H1 (cell line): ENCODE measurements at regions not wholly inside any gene's neighbourhood (a gene's known extent, or its start where the extent isn't known, plus 50 kb on each side); places are given as distances from the start of the nearest gene placed in this dataset.

Experiments
- CTCF ChIA-PET: fragments of 300-600 bp; sonication (Branson Sonifier 250); formaldehyde crosslinking; loops from one replicate; lab custom pipeline; 2021; ENCODE audit not compliant: partially characterized antibody; lab: Charles Lee
- POLR2A ChIA-PET: fragments of 300-600 bp; sonication (Branson Sonifier 250); formaldehyde crosslinking; loops from one replicate; lab custom pipeline; 2021; ENCODE audit warnings: inconsistent platforms; ENCODE audit not compliant: partially characterized antibody; lab: Charles Lee
- DNase-seq, 2 experiments: peaks; one replicate each; pipeline versions ENCODE4 v3.0.0 to v3.0.0-alpha.2; 2010 to 2022; ENCODE audit warnings: low spot score in 2 of 2, low read depth in 1 of 2, mixed read lengths in 1 of 2
- FAIRE-seq: peaks from 2 replicates; lab custom pipeline; 2011; peaks lifted over from hg19 to GRCh38; lab: Jason Lieb, UNC
- H2AFZ ChIP-seq: 2 replicates; pipeline ENCODE4 v1.8.1; 2012; ENCODE audit warnings: low read length, inconsistent platforms
- H2AK5ac ChIP-seq: 2 replicates; pipeline ENCODE4 v1.6.1; 2013; ENCODE audit warnings: low read depth, low read length
- H2BK120ac ChIP-seq: replicated peaks from 2 replicates; pipeline ENCODE3; 2013; ENCODE audit warnings: low read depth, low read length, inconsistent platforms
- H2BK12ac ChIP-seq: 2 replicates; pipeline ENCODE4 v1.6.1; 2013; ENCODE audit warnings: low read depth, low read length
- H2BK15ac ChIP-seq: 2 replicates; pipeline ENCODE4 v1.6.1; 2013; ENCODE audit warnings: low read length
- H2BK20ac ChIP-seq: 2 replicates; pipeline ENCODE4 v1.6.1; 2013; ENCODE audit warnings: low read length
- H2BK5ac ChIP-seq: 2 replicates; pipeline ENCODE4 v1.6.1; 2013; ENCODE audit warnings: low read depth, low read length
- H3K14ac ChIP-seq: 2 replicates; pipeline ENCODE4 v1.6.1; 2013; ENCODE audit warnings: inconsistent platforms; ENCODE audit not compliant: insufficient read length
- H3K18ac ChIP-seq: 2 replicates; pipeline ENCODE4 v1.6.1; 2013; ENCODE audit warnings: low read length; ENCODE audit errors: extremely low read depth
- H3K23ac ChIP-seq: 2 replicates; pipeline ENCODE4 v1.6.1; 2013; ENCODE audit warnings: inconsistent platforms; ENCODE audit not compliant: insufficient read length
- H3K23me2 ChIP-seq: 2 replicates; pipeline ENCODE4 v1.6.1; 2013; ENCODE audit warnings: low read depth, low read length
- H3K27ac ChIP-seq: 2 replicates; pipeline ENCODE4 v1.6.1; 2011; ENCODE audit warnings: low read depth, low read length, inconsistent platforms
- H3K27me3 ChIP-seq, 4 experiments: replicated peaks in 1 of 4; 1 replicate in 1 of 4; 2 replicates in 3 of 4; pipeline versions ENCODE4 v1.6.1 to v1.8.1; 2011 to 2013; ENCODE audit warnings: low read length in 3 of 4, mild to moderate bottlenecking in 3 of 4, inconsistent platforms in 2 of 4, mixed read lengths in 2 of 4, moderate library complexity in 1 of 4; ENCODE audit not compliant: control insufficient read depth in 3 of 4, insufficient read depth in 3 of 4; ENCODE audit errors: extremely low read depth in 1 of 4
- H3K36me3 ChIP-seq, 4 experiments: 2 replicates each; pipeline versions ENCODE4 v1.6.1 to v1.8.1; 2011 to 2013; ENCODE audit warnings: mild to moderate bottlenecking in 4 of 4, low read length in 3 of 4, moderate library complexity in 2 of 4, control low read depth in 1 of 4, inconsistent platforms in 1 of 4; ENCODE audit not compliant: insufficient read depth in 4 of 4, control insufficient read depth in 2 of 4
- H3K4ac ChIP-seq: replicated peaks from 2 replicates; pipeline ENCODE3; 2013; ENCODE audit warnings: low read length, low read depth, mixed read lengths, inconsistent platforms; ENCODE audit not compliant: insufficient read length
- H3K4me1 ChIP-seq, 4 experiments: replicated peaks in 1 of 4; 1 replicate in 1 of 4; 2 replicates in 3 of 4; pipeline versions ENCODE4 v1.6.1 to v1.8.1; 2011 to 2013; ENCODE audit warnings: low read length in 3 of 4, inconsistent platforms in 2 of 4, mixed read lengths in 1 of 4; ENCODE audit not compliant: insufficient read depth in 4 of 4, control insufficient read depth in 3 of 4
- H3K4me2 ChIP-seq, 2 experiments: 2 replicates each; pipeline versions ENCODE4 v1.6.1 to v1.8.1; 2011 to 2013; ENCODE audit warnings: low read depth in 2 of 2, low read length in 2 of 2, control low read depth in 1 of 2, inconsistent platforms in 1 of 2, mild to moderate bottlenecking in 1 of 2; ENCODE audit not compliant: insufficient read depth in 1 of 2
- H3K4me3 ChIP-seq, 4 experiments: fragments of 200-600, 300-600 bp in 1 of 4; sonication (generic), shearing (Covaris generic), sonication (Bioruptor Twin) in 1 of 4; 2 replicates each; pipeline versions ENCODE4 v1.5.1 to v1.8.1; 2011 to 2016; ENCODE audit warnings: low read length in 4 of 4, low read depth in 3 of 4, control low read depth in 2 of 4, inconsistent platforms in 2 of 4, mild to moderate bottlenecking in 2 of 4, mixed read lengths in 1 of 4, moderate library complexity in 1 of 4; ENCODE audit not compliant: insufficient read depth in 2 of 4; ENCODE audit errors: extremely low read depth in 1 of 4
- H3K56ac ChIP-seq: replicated peaks from 2 replicates; pipeline ENCODE3; 2013; ENCODE audit warnings: low read depth, mild to moderate bottlenecking, mixed read lengths, low read length, inconsistent platforms; ENCODE audit not compliant: insufficient read length
- H3K79me1 ChIP-seq: 2 replicates; pipeline ENCODE4 v1.6.1; 2013; ENCODE audit warnings: low read depth, low read length, control low read depth
- H3K79me2 ChIP-seq, 2 experiments: 2 replicates each; pipeline versions ENCODE4 v1.6.1 to v1.8.1; 2012 to 2013; ENCODE audit warnings: low read length in 2 of 2, mild to moderate bottlenecking in 2 of 2, inconsistent platforms in 1 of 2; ENCODE audit not compliant: insufficient read depth in 2 of 2, control insufficient read depth in 1 of 2
- H3K9ac ChIP-seq, 4 experiments: replicated peaks in 1 of 4; 1 replicate in 1 of 4; 2 replicates in 3 of 4; pipeline versions ENCODE4 v1.6.1 to v1.8.1; 2011 to 2013; ENCODE audit warnings: low read depth in 3 of 4, low read length in 3 of 4, control low read depth in 2 of 4, mild to moderate bottlenecking in 2 of 4, moderate library complexity in 2 of 4, inconsistent platforms in 1 of 4; ENCODE audit errors: extremely low read depth in 1 of 4
- H3K9me3 ChIP-seq, 2 experiments: 2 replicates each; pipeline versions ENCODE4 v1.6.1 to v1.8.1; 2012 to 2013; ENCODE audit warnings: mild to moderate bottlenecking in 2 of 2, moderate library complexity in 2 of 2, control low read depth in 1 of 2, inconsistent platforms in 1 of 2, low read depth in 1 of 2, low read length in 1 of 2, mixed read lengths in 1 of 2; ENCODE audit not compliant: insufficient read depth in 2 of 2
- H4K20me1 ChIP-seq, 2 experiments: replicated peaks in 1 of 2; 2 replicates each; pipeline versions ENCODE3 to v1.8.1; 2011 to 2013; ENCODE audit warnings: inconsistent platforms in 2 of 2, low read length in 2 of 2, mild to moderate bottlenecking in 1 of 2; ENCODE audit not compliant: insufficient read depth in 2 of 2, control insufficient read depth in 1 of 2
- H4K5ac ChIP-seq: 2 replicates; pipeline ENCODE4 v1.6.1; 2013; ENCODE audit warnings: low read length, low read depth, mixed read lengths, inconsistent platforms; ENCODE audit not compliant: insufficient read length
- H4K8ac ChIP-seq: 2 replicates; pipeline ENCODE4 v1.8.0; 2013; ENCODE audit warnings: mild to moderate bottlenecking, moderate library complexity, low read length, inconsistent platforms; ENCODE audit not compliant: insufficient read depth; ENCODE audit errors: extremely low read depth
- H4K91ac ChIP-seq: replicated peaks from 2 replicates; pipeline ENCODE3; 2013; ENCODE audit warnings: low read length, mixed read lengths, inconsistent platforms; ENCODE audit not compliant: insufficient read length
- CEBPB ChIP-seq: IDR thresholded peaks from 2 replicates; pipeline ENCODE4 v1.6.1; 2012; ENCODE audit warnings: low read depth, low read length
- EGR1 ChIP-seq: IDR thresholded peaks from 2 replicates; pipeline ENCODE4 v1.6.1; 2011; ENCODE audit warnings: low read depth, low read length, borderline replicate concordance
- HDAC2 ChIP-seq, 2 experiments: fragments of 300-600 bp in 1 of 2; sonication (generic) in 1 of 2; IDR thresholded peaks; 2 replicates each; pipeline ENCODE4 v1.6.1; 2011 to 2012; ENCODE audit warnings: low read depth in 2 of 2, low read length in 2 of 2, mild to moderate bottlenecking in 2 of 2, moderate library complexity in 2 of 2, borderline replicate concordance in 1 of 2, inconsistent platforms in 1 of 2
- JUND ChIP-seq: IDR thresholded peaks from 2 replicates; pipeline ENCODE4 v1.6.1; 2011; ENCODE audit warnings: mild to moderate bottlenecking, improper control_type of control experiment, low read length
- NRF1 ChIP-seq: IDR thresholded peaks from 2 replicates; pipeline ENCODE4 v1.6.1; 2011; ENCODE audit warnings: mild to moderate bottlenecking, low read depth, low read length, improper control_type of control experiment
- SAP30 ChIP-seq: fragments of 300-600 bp; sonication (generic); IDR thresholded peaks from 2 replicates; pipeline ENCODE4 v1.7.1; 2012; ENCODE audit warnings: low read length, moderate library complexity, mild to moderate bottlenecking, inconsistent platforms; ENCODE audit not compliant: insufficient read depth, insufficient replicate concordance
- SIX5 ChIP-seq: IDR thresholded peaks from 2 replicates; pipeline ENCODE4 v1.6.1; 2011; ENCODE audit warnings: mild to moderate bottlenecking, low read depth, low read length
- SRF ChIP-seq: IDR thresholded peaks from 2 replicates; pipeline ENCODE4 v1.6.1; 2011; ENCODE audit warnings: mild to moderate bottlenecking, low read depth, low read length, moderate library complexity
- YY1 ChIP-seq: IDR thresholded peaks from 2 replicates; pipeline ENCODE4 v1.6.1; 2011; ENCODE audit warnings: low read depth, mild to moderate bottlenecking, low read length
- ZNF274 ChIP-seq: IDR thresholded peaks from 2 replicates; pipeline ENCODE4 v1.7.0; 2012; ENCODE audit warnings: low read length, borderline replicate concordance; ENCODE audit errors: extremely low read depth
- TF ChIP-seq, protein P1 (sequence below), 3 experiments: IDR thresholded peaks; 1 replicate in 2 of 3; 2 replicates in 1 of 3; pipeline versions ENCODE4 v1.5.1 to v1.6.1; 2011; ENCODE audit warnings: low read length in 3 of 3, mild to moderate bottlenecking in 3 of 3, inconsistent platforms in 2 of 3, low read depth in 1 of 3, moderate library complexity in 1 of 3; ENCODE audit not compliant: insufficient read depth in 1 of 3; ENCODE audit errors: control extremely low read depth in 1 of 3

DNA sequence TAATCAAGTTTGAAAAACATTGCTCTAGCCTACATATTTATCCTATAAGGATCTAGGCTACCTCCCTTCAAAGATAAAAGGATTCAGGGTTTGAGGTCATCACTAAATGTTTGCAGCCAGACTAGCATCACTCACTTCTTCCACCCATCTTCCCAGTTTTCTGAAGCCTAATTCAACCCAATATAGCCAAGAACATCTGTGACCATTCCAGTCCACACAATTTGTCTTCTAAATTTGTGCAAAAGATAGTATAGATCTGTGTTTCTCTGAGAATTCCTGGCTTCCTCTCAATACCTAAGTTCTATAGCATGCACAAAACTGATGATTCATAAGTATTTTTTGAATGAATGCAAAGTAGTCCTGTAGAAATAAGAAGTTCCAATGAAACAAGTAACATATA lies 103.0 kb upstream of the CDK1 start:
- Histone ChIP-seq H2BK12ac (no peak overlapping the region), H4K91ac (no peak overlapping the region), H3K23me2 (peaks cover 1% of the 10 kb centered on the region; the same call in 1 of the 2 replicates), H3K27ac (no peak overlapping the region), H3K18ac (no peak overlapping the region), H3K9ac (no peak overlapping the region), H4K5ac (no peak overlapping the region), H3K4me2 (no peak overlapping the region), H3K4ac (no peak overlapping the region), H2BK20ac (no peak overlapping the region), H3K9me3 (peaks cover 3% of the 10 kb centered on the region in 2 experiments; a peak in 1 of 4 replicates), H3K4me1 (no peaks in the 10 kb centered on the region; a peak in 1 of 7 replicates), H3K4me3 (no peak overlapping the region), H3K56ac (no peak overlapping the region), H2BK5ac (no peak overlapping the region), H4K8ac (no peak overlapping the region), H3K79me2 (no peaks in the 10 kb centered on the region), H3K79me1 (no peaks in the 10 kb centered on the region), H2AFZ (no peak overlapping the region), H3K27me3 (no peaks in the 10 kb centered on the region), H2BK15ac (no peak overlapping the region), H3K14ac (no peak overlapping the region), H2AK5ac (no peak overlapping the region), H3K23ac (no peak overlapping the region), H3K36me3 (no peaks in the 10 kb centered on the region), H4K20me1 (no peaks in the 10 kb centered on the region), H2BK120ac (no peak overlapping the region)
- no peak for TF ChIP-seq SAP30
- TF ChIP-seq HDAC2 (IDR thresholded peaks at IDR 0.05; ENCODE audit: borderline replicate concordance in 1 of 2, low read depth in 2 of 2, low read length in 2 of 2): no peak
- TF ChIP-seq, protein P1, sequence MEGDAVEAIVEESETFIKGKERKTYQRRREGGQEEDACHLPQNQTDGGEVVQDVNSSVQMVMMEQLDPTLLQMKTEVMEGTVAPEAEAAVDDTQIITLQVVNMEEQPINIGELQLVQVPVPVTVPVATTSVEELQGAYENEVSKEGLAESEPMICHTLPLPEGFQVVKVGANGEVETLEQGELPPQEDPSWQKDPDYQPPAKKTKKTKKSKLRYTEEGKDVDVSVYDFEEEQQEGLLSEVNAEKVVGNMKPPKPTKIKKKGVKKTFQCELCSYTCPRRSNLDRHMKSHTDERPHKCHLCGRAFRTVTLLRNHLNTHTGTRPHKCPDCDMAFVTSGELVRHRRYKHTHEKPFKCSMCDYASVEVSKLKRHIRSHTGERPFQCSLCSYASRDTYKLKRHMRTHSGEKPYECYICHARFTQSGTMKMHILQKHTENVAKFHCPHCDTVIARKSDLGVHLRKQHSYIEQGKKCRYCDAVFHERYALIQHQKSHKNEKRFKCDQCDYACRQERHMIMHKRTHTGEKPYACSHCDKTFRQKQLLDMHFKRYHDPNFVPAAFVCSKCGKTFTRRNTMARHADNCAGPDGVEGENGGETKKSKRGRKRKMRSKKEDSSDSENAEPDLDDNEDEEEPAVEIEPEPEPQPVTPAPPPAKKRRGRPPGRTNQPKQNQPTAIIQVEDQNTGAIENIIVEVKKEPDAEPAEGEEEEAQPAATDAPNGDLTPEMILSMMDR (IDR thresholded peaks at IDR 0.05; ENCODE audit: control extremely low read depth in 1 of 3, insufficient read depth in 1 of 3, low read depth in 1 of 3, low read length in 3 of 3): no peak
- no peak for TF ChIP-seq NRF1
- no peak for TF ChIP-seq YY1
- TF ChIP-seq JUND: no peak
- no peak for TF ChIP-seq SIX5
- TF ChIP-seq SRF: no peak
- TF ChIP-seq CEBPB: no peak
- TF ChIP-seq ZNF274: no peak
- no peak for TF ChIP-seq EGR1
- FAIRE-seq (no peak), DNase-seq (no peak)
- CTCF ChIA-PET: no interaction called here
- POLR2A ChIA-PET: no interaction called here
